SU-DHL-6 (cell line): ENCODE measurements at regions not wholly inside any gene's neighbourhood (a gene's known extent, or its start where the extent isn't known, plus 50 kb on each side); places are given as distances from the start of the nearest gene placed in this dataset.

Source experiments
- EZH2phosphoT487 ChIP-seq: fragments of 200-600 bp; sonication (generic), shearing (Covaris generic); conservative IDR thresholded peaks from 2 replicates; pipeline ENCODE4 v1.6.1; 2018; ENCODE audit warnings: mild to moderate bottlenecking, antibody characterized with exemption, low read length, moderate library complexity, mixed read lengths
- TF ChIP-seq, protein P1 (sequence below): fragments of 200-600 bp; sonication (generic); IDR thresholded peaks from one replicate; pipeline ENCODE4 v1.5.1; 2017; ENCODE audit warnings: antibody characterized with exemption, mild to moderate bottlenecking, low read length, moderate library complexity; ENCODE audit not compliant: insufficient read depth, poor library complexity, severe bottlenecking

DNA sequence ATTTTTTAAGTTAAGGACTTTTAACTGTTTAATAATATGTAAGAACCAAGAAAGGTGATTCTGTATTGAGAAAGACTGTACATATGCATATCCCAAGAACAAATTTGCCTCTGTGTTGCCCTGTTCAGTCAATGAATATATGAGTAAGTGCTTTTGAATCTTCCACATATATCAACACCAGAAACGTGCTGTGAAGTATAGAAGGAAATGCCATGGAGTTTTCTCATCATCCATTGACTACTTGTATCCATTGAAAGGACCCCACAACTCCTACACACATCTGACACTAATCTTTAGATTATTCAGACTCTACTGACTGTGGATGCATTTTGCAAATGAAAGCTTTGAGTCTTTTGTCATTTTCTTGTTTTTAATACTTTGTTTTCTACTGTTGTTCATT is 366.9 kb downstream of the S1PR1 start:
- TF ChIP-seq, protein P1, sequence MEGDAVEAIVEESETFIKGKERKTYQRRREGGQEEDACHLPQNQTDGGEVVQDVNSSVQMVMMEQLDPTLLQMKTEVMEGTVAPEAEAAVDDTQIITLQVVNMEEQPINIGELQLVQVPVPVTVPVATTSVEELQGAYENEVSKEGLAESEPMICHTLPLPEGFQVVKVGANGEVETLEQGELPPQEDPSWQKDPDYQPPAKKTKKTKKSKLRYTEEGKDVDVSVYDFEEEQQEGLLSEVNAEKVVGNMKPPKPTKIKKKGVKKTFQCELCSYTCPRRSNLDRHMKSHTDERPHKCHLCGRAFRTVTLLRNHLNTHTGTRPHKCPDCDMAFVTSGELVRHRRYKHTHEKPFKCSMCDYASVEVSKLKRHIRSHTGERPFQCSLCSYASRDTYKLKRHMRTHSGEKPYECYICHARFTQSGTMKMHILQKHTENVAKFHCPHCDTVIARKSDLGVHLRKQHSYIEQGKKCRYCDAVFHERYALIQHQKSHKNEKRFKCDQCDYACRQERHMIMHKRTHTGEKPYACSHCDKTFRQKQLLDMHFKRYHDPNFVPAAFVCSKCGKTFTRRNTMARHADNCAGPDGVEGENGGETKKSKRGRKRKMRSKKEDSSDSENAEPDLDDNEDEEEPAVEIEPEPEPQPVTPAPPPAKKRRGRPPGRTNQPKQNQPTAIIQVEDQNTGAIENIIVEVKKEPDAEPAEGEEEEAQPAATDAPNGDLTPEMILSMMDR, result no peak
- TF ChIP-seq EZH2phosphoT487, result no peak
